Neural crest cell (in vitro differentiated cells): ENCODE measurements at regions not wholly inside any gene's neighbourhood (a gene's known extent, or its start where the extent isn't known, plus 50 kb on each side); places are given as distances from the start of the nearest gene placed in this dataset.
A peak's percentile ranks its signal among the peaks of the same experiment; 100 is the strongest.

ENCODE experiments used
- DNase-seq: peaks from one replicate; pipeline ENCODE4 v3.0.0; 2021; ENCODE audit warnings: low read depth, mixed read lengths, low spot score
- H3K27ac Mint-ChIP-seq: one replicate; pipeline ENCODE4 v1.8.0; 2021; ENCODE audit warnings: mild to moderate bottlenecking, mixed read lengths; ENCODE audit not compliant: unreplicated experiment
- H3K27me3 Mint-ChIP-seq: 2 replicates; pipeline ENCODE4 v1.8.0; 2021; ENCODE audit warnings: low read depth, mild to moderate bottlenecking, mixed read lengths
- H3K36me3 Mint-ChIP-seq: 2 replicates; pipeline ENCODE4 v1.8.0; 2021; ENCODE audit warnings: low read depth, mild to moderate bottlenecking, mixed read lengths
- H3K4me1 Mint-ChIP-seq: 2 replicates; pipeline ENCODE4 v1.8.0; 2021; ENCODE audit warnings: mixed read lengths
- H3K4me3 Mint-ChIP-seq: one replicate; pipeline ENCODE4 v1.8.0; 2021; ENCODE audit warnings: mild to moderate bottlenecking, mixed read lengths
- H3K9me3 Mint-ChIP-seq: 2 replicates; pipeline ENCODE4 v1.8.0; 2021; ENCODE audit warnings: mixed read lengths
- TF ChIP-seq, protein P1 (sequence below): fragments of 200-600 bp; sonication (generic); conservative IDR thresholded peaks from 2 replicates; pipeline ENCODE4 v1.5.0; 2021; ENCODE audit warnings: antibody characterized with exemption, mild to moderate bottlenecking

DNA sequence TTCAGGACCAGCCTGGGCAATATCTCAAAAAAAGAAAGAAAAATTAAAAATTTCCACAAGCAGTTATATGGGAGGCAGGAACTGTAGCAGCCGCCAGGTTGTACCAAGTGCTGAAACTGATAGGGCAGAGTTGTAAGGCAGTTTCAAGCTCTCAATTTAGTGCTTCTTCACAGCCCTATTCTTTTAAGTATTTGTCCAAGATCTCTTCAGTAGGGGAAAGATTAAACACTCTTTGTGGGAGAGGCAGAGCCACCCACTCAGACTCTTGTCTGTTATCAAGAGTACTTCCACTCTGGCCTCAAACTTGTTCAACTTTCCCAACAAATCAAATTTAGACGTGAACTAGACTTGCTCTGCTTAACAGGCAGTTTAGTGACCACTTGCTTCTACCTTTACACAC, 228.7 kb downstream of the REEP3 start:
- no peaks in the 10 kb centered on the region for H3K36me3 Mint-ChIP-seq
- H3K9me3 Mint-ChIP-seq: peaks cover 3% of the 10 kb centered on the region
- peaks cover under 1% of the 10 kb centered on the region for H3K27me3 Mint-ChIP-seq
- H3K4me1 Mint-ChIP-seq: no peaks in the 10 kb centered on the region
- TF ChIP-seq, protein P1, sequence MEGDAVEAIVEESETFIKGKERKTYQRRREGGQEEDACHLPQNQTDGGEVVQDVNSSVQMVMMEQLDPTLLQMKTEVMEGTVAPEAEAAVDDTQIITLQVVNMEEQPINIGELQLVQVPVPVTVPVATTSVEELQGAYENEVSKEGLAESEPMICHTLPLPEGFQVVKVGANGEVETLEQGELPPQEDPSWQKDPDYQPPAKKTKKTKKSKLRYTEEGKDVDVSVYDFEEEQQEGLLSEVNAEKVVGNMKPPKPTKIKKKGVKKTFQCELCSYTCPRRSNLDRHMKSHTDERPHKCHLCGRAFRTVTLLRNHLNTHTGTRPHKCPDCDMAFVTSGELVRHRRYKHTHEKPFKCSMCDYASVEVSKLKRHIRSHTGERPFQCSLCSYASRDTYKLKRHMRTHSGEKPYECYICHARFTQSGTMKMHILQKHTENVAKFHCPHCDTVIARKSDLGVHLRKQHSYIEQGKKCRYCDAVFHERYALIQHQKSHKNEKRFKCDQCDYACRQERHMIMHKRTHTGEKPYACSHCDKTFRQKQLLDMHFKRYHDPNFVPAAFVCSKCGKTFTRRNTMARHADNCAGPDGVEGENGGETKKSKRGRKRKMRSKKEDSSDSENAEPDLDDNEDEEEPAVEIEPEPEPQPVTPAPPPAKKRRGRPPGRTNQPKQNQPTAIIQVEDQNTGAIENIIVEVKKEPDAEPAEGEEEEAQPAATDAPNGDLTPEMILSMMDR: no peak
- no peak overlapping the region for H3K4me3 Mint-ChIP-seq
- no peak for DNase-seq
- H3K27ac Mint-ChIP-seq: no peak overlapping the region

DNA sequence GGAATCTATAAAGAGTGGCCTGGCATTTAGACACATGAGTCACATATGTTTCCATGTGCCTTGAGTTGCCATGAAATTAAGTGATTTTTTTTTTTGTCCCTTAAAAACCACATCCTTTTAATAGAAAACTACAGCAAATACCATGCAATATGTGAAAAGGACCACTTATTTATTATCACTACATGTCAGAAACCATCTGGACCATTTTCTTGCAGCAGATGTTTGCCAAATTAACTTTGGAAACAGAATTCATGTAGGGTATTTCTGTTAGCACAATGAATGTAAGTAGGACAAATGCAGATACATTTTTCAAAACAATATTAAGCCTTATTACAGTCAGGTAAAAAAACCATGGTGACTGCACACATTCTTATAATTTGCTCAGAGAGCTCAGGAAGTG, 230.6 kb downstream of the REEP3 start:
- Mint-ChIP-seq H3K36me3 (no peaks in the 10 kb centered on the region), H3K27ac (no peak overlapping the region), H3K27me3 (peaks cover 5% of the 10 kb centered on the region), H3K4me3 (no peak overlapping the region), H3K4me1 (no peaks in the 10 kb centered on the region), H3K9me3 (peaks cover 3% of the 10 kb centered on the region)
- TF ChIP-seq, protein P1: no peak
- no peak for DNase-seq

DNA sequence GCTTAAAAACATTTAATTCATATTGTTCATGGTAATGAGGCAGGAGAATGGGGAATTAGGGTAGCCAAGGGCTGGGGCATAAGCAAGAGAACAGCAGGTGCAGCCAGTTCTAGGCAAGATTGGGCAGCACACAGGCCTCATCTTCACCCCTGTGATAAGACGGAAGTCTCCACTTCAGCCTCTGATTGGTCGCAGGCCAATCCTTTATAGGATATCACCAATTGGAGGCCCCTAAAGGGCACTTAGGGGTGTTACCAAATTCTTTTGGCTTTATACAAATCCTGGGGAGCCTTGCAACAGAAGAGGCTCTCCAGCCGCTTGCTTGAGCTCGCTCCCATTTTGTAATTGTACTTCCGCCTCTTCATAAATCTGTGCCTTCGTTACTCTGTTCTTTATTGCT, 231.1 kb downstream of the REEP3 start:
- Mint-ChIP-seq H3K4me1 (no peaks in the 10 kb centered on the region), H3K36me3 (no peaks in the 10 kb centered on the region), H3K9me3 (no peaks in the 10 kb centered on the region), H3K27me3 (peaks cover 5% of the 10 kb centered on the region), H3K27ac (no peak overlapping the region), H3K4me3 (no peak overlapping the region)
- DNase-seq: no peak
- TF ChIP-seq, protein P1: no peak

DNA sequence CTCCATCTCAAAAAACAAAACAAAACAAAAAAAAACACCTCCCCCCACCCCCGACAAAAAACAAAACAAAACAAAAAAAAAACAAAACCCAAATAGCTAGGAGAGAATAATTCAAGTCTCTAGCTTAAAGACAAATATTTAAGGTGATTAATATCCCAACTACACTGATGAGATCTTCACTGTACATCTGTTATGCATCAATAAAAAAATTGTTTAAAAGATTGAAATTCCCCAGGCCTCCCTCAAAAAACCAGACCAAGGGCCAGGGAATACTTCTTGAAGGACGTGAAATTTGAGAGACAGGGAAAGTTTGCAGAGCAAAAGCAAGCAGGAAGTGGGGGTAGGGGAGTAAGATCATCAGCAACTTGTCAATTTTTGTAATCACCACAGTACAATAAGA, 232.6 kb downstream of the REEP3 start:
- Mint-ChIP-seq H3K9me3 (no peaks in the 10 kb centered on the region), H3K27me3 (peaks cover 10% of the 10 kb centered on the region), H3K27ac (no peak overlapping the region), H3K4me3 (no peak overlapping the region), H3K4me1 (no peaks in the 10 kb centered on the region), H3K36me3 (no peaks in the 10 kb centered on the region)
- DNase-seq: no peak
- TF ChIP-seq, protein P1: no peak

DNA sequence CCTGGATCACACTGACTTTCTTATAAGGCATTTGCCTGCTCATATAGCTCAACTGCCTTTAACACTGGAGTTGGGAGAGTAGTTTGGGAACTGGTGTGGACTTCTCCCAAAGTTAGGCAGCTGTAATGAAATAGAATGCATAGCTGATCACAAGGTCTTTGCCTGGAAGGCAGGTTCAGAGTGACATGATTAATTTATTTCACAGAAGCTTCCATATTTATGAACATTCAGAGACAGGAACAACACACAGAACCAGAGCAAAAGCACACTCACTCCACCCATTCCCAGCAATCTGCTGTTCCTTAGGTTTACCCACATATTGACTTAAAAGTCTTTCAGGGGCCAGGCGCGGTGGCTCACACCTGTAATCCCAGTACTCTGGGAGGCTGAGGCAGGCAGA, 234.2 kb downstream of the REEP3 start:
- Mint-ChIP-seq H3K27me3 (peaks cover 23% of the 10 kb centered on the region), H3K27ac (peak overlapping the region; percentile 43), H3K36me3 (no peaks in the 10 kb centered on the region), H3K4me3 (no peak overlapping the region), H3K4me1 (no peaks in the 10 kb centered on the region), H3K9me3 (no peaks in the 10 kb centered on the region)
- TF ChIP-seq, protein P1: no peak
- no peak for DNase-seq

DNA sequence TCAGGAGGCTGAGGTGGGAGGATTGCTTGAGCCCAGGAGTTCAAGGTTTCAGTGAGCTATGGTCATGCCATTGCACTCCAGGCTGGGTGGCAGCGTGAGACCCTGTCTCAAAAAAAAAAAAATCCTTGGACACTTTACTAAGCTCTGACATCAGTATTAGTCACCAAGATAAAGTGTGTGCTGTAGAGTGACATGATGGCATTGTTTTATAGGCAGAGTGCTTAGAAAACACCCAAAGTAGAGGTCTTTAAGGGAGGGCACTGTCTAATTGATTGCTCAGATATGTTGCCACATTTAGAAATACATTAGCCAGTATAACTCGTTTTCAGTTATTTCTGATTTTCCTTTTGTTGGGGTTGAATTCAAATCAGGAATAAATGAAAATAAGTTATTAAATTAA, 235.9 kb downstream of the REEP3 start:
- H3K36me3 Mint-ChIP-seq: no peaks in the 10 kb centered on the region
- H3K9me3 Mint-ChIP-seq: no peaks in the 10 kb centered on the region
- no peak overlapping the region for H3K4me3 Mint-ChIP-seq
- DNase-seq: no peak
- TF ChIP-seq, protein P1: no peak
- peaks cover 36% of the 10 kb centered on the region for H3K27me3 Mint-ChIP-seq
- no peak overlapping the region for H3K27ac Mint-ChIP-seq
- H3K4me1 Mint-ChIP-seq: no peaks in the 10 kb centered on the region
